G401.6 (cell line): ENCODE measurements at regions not wholly inside any gene's neighbourhood (a gene's known extent, or its start where the extent isn't known, plus 50 kb on each side); places are given as distances from the start of the nearest gene placed in this dataset.

Experiments
- FAIRE-seq: peaks from 2 replicates; lab custom pipeline; 2012; peaks lifted over from hg19 to GRCh38; lab: Jason Lieb, UNC

DNA sequence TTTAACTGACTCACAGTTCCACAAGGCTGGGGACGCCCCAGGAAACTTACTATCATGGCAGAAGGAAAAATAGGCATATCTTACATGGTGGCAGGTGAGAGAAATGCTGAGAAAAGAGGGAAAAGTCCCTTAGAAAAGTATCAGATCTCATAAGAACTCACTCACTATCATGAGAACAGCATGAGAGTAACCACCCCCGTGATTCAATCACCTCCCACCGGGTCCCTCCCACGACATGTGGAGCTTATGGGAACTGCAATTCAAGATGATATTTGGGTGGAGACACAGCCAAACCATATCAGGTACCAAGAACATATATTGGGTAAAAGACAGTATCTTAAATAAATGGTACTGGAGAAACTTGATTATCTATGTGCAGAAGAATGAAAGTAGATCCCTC lies 100.3 kb upstream of the FAR2 start:
- FAIRE-seq: no peak

DNA sequence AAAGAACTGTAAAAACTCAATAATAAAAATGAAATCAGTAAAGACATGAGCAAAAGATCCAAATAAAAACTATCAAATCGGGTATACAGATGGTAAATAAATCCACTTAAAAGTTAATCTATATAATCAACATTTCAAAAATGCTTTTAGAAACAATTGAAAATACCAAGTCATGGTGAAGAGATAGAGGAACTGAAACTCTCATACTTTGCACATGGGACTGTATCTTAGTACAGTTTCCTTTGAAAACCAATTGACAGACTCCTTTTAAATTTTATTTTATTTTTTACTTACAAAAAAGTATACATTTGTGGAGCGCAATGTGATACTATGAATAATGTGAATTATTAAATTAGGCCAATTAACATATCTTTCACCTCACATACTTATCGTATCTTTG lies 98.6 kb upstream of the FAR2 start:
- FAIRE-seq: no peak

DNA sequence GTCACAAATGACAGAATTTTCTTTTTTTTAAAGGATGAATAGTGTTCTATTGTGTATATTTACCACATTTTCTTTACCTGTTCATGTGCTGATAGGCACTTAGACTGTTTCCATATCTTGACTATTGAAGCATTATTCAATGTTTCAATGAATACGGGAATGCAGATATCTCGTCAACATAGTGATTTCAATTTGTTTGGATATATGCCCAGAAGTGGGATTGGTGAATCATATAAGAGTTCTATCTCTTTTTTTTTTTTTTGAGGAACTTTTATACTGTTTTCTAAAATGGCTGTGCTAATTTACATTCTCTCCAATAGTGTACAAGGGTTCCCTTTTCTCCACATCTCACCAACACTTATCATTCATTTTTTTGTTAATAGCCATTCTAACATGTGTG lies 97.9 kb upstream of the FAR2 start:
- FAIRE-seq: no peak

DNA sequence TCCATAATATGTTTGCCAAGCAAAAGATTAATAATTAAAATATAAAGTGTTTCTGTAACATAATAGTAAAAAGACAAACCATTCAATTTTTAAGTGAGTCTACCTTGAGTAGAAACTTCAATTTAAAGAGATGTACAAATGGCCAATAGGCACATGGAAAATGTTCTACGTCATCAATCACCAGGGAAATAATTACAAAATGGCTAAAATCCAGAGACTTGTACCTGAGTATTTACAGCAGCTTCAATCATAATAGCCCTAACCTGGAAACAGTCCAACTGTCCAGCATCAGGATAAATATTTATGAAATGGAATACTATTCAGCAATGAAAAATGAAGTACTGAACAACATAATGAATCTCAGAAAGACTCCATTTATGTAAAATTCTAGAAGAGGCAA lies 95.5 kb upstream of the FAR2 start:
- FAIRE-seq: peak; percentile 85

DNA sequence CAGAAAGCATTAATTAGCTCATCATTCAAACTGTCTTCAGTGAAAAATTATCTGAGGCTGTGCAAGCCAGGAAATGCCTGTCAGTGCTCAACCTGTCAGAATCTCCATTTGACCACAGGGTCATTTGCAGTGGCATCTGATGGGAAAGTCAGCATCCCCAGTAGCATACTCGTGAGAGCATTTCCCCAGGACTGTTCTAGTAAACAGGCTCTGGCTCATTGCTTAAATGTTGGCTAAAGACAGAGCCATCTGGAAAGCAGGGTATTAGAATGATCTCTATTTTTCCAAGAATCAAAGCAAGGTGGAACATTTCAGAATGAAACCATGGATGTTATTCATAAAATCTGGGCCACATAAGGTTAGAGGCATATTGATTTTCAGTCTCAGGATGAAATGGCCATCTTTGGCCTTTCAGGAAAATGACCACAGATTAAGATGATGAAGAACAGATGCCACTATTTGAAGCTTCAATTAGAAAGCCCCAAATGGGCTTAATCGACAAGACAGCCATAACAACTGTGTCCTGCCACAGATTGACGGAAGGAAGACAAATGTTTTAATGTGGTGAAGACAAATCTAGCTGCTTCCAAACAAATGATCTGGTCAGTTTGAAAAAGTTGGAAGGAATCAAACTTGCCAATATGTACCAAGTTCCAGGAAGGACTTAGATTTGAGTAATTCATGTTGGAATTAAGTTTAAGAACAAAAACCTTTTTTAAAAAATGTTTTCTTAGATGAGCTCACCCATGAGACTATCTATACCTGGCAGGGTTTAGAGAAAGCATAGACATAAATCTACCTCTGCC lies 94.0 kb upstream of the FAR2 start:
- no peak for FAIRE-seq

DNA sequence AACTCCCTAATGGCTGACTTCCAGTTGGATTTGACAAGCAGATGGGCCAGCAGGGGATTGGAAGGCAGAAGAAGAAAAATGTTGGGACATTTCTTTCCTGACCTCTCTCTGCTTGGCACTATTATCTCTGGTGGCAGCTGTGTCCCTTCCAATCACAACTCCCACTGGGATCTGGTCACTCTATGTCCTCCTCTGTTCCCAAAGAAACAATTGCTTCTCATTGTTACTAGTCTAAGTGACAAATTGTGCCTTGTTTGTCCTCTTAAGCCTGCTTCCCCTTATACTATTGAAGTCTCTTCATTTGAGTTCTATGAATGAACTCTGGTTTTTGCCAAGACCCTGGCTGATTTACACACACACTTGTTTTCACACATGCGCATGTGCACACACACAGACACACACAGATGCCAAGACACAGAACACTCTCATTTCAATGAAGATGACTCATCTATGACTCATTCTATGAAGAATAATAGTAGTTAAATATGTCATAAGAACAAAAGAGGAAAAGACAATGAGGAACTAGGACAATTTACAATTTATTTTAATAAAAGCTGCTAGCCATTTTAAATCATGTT lies 83.0 kb upstream of the FAR2 start:
- no peak for FAIRE-seq

DNA sequence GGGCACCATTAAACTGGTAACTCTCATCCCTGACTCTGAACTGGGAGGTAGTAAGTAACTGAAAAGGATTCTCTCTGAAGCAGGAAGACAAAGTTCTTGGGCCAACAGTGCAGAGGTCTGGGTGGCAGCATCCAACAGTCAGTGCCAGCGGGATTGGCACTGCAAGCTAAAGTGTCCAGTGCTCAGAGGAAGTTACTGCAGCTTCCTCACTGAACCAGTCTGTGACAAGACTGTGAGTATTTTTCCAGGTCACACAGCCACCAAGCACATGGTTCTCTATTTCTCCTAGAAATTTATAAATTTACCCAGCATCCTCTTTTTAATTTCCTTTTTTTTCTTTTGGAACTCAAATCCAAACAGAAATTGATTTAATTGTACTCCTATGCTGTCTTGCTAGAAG lies 81.6 kb upstream of the FAR2 start:
- no peak for FAIRE-seq

DNA sequence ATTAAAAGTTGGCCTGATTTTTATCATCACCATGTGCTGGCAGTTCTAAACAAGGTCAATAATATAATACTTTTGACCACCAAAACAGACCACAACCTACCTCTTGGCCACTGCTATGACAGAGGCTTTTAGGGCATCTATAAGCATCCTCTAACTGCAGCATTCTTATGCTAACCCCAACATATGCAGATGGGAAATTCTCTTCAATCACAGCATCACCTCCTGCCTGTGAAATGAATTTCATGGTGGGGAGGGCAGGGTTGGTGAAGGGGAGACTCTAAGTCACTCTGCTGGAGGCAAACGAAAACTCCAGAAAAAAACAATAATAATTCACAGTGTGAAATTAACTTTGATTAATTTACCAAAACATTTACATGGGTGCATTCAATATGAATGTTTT lies 78.8 kb upstream of the FAR2 start:
- no peak for FAIRE-seq

DNA sequence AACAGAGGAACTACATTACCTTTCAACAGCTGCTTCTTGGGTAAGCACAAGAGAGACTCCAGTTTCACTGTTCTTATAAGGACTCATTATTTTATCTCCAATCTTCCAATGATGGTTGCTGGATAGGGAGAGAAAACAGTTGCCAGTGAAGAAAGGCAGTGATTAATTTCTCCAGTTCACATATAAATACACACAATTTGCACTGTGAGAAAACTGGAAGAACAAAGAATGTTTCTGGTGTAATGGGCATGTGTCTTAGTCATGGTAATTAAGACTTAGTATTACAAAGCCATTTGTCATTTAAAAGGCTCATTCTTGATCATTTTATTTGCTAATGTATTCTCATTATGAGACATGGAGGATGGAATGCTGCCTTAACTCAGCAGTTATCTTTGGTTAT lies 78.0 kb upstream of the FAR2 start:
- no peak for FAIRE-seq

DNA sequence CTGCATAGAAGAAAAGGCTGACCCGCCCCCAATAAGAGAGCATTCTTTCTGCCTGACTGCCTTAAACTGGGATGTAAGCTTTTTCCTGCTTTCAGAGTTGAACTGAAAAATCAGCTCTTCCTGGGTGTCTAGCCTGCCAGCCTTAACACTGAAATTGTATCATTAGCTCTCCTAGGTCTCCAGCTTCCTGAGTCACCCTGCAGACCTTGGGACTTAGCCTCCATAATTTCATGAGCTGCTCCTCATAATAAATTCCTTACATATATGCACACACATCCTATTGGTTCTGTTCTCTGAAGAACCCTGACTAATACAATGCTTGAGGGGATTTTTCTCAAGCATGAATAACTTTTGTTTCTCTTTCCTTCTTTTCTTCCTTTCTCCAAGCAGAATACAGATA lies 76.4 kb upstream of the FAR2 start:
- no peak for FAIRE-seq

DNA sequence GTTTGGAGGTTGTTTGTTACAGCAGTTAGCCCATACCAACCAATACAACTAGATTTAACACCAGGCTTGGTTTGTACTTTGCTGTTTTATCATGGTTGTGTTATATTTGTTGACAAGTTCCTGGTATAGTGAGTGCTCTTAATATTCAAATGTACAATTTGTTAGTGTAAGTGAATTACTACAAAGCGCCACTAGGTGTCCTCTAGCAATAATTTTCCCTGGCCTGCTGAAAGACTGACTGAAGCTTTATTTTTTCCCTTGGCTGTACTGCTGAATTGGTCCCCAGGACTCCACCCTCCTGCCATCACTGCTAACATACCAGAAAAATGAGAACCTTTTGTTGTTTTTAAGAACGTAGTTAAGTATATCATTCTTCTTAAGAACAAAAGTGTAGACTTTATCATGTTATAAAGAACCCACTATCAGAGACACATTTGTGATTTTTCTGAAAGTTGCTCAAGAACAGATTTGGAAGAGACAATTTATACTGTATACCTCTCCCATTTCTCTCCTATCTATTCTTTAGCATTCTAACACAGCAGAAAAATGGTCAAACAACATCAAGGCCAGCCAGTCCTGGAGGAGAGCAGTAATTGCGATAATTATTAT lies 75.3 kb upstream of the FAR2 start:
- FAIRE-seq: peak; percentile 80

DNA sequence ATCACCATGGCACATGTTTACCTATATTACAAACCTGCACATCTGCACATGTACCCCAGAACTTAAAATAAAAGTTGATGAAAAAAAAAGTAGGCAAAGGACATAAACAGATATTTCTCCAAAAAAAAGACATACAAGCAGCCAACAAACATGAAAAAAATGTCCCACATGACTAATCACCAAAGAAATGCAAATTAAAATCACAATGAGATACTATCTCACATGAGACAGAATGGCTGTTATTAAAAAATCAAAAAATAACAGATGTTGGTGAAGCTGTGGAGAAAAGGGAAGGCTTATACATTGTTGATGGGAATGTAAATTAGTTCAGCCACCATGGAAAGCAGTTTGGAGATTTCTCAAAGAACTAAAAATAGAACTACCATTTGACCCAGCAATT lies 68.0 kb upstream of the FAR2 start:
- FAIRE-seq: no peak

DNA sequence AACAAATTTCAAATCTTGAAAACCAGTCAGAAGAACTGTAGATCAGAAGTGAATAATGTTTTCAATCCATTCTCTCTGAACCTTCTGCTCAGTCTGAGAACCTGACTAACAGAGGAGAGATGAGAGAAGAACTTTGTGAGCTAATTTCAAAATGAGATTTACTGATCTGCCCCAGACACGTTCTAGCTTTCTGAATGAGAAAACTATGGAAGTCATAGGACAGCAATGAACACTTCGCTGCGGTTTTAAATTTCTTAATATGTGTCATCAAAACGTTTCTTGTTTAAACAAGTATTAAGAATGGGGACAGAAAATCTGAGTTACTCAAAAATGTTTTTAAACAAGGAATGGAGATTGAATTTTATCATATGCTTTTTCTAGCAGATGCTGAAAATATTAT lies 66.6 kb upstream of the FAR2 start:
- no peak for FAIRE-seq

DNA sequence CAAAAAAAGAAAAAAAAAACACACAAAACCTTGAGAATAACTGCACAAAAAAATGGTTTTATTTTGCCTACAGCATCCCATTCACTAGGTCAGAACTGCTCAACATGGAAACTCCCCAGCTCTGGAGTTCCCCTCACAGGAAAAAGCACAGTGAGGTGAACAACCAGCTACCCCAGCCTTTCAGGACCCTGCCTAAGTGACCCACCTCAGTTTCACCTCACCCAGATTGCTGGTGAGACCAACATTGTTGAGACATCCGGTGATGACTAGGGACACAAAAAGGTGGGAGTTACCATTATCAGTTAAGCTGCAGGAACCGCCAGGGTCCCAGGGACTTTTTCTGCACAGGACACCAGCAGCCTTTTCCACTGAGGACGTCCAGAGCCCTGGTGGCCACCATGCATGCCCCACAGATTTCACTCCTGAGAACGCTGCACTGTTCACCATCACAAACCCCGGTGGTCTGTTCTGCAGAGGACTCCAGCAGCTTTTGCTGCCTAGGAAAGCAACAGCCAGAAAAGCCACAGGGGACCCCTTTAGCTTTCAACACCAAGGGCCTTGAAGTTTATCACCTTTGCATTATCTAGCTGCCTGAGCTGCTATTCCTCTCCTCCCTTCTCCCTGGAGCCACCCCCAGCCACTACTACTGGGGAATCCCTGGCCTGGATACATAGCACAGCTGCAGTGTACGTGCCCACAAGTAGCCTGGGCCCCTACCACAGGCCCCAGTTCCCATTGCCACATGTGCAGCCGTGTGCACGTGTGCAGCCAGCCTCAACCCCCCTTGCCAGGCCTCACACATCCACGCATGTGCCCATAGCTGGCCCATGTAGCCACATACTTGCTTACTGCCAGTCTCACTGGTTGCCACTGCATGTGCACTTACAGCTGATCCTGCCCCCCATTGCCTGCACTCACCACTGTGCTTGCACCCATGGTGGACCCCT lies 62.5 kb upstream of the FAR2 start:
- FAIRE-seq: no peak

DNA sequence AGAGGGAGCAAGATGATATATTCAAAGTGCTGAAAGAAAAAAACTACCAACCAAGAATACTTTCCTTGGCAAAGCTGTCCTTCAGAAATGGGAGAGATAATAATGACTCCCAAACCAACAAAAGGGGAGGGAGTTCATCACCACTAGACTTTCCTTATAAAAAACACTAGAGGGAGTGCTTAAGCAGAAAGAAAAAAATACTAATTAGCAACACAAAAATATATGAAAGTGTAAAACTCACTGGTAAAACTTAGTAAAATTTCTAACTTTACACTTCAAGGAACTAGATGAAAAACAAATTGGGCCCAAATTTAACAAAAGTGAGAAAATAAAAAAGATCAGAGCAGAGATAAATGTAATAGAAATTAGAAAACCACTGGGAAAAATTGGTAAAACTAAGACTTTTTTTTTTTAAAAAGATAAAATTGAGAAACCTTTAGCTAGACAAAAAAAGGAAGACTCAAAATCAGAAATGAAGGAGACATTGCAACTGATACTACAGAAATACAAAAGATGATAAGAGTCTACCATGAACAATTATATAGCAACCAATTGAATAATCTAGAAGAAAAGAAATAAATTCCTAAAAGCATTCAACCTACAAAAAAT lies 60.4 kb upstream of the FAR2 start:
- FAIRE-seq: peak; percentile 11
